Activated effector memory CD4-positive, alpha-beta T cell treated with anti-CD3 and anti-CD28 coated beads, Interleukin-2, amount 50 U/mL, for 16 hours (primary cell): ENCODE measurements at regions not wholly inside any gene's neighbourhood (a gene's known extent, or its start where the extent isn't known, plus 50 kb on each side); places are given as distances from the start of the nearest gene placed in this dataset.

Experiments
- DNase-seq: peaks from one replicate; pipeline ENCODE4 v3.0.0-alpha.2; 2020

DNA sequence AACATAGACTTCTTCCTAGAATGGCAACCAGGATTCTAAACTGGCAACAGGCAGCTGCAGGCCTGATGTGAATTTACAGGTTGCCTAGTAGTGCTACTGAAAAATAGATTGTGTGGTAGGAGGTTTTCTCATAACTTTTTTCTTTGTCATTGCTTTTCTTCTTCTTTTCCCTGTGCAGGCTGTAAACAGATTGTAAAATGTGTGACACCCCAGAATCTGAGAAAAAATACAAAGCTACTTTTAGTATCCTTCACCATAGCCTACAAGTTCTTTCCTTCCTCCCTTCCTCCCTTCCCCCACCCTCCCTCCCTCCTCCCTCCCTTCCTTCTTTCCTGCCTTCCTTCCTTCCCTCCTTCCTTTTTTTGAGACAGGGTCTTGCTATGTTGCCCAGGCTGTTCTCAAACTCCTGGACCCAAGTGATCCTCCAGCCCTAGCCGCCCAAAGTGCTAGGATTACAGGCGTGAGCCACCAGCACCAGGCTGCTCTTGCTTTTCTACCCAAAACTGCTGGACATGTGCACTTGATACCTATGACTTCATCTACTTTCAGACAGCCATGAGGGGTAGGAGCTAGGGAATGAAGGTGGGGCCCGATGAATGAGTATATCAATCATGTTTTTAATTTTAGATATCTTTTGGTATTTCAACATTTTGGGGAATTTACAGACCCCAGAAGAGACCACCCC is 114.2 kb upstream of the EEA1 start:
- DNase-seq: no peak

- DNase-seq: no peak
Observed at GRCh38 chr12:93043877-93044209, 114.7 kb upstream of the EEA1 start.

GRCh38 chr12:93047118-93047517 is 118.0 kb upstream of the EEA1 start:
- DNase-seq: no peak

DNA sequence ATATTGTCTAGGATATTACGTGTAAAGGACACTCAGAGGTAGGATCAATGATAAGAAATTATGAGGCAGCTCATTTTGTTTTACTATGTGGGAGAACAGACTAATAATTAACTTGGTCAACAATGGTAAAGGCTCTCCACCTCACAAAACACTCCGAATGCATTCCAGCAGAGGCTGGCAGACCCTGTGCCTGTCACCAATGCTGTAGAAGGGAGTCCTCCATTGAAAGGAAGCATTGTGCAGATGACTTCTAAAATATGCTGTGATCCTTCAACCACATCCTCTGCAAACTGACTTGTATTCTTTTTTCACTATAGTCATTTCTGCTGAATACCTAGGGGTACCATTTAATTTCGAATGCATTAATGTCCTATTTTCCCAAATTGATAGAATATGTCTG is 119.6 kb upstream of the EEA1 start:
- DNase-seq: no peak

GRCh38 chr12:93050026-93050747 is 121.1 kb upstream of the EEA1 start:
- DNase-seq: no peak

GRCh38 chr12:93050748-93051081 is 121.6 kb upstream of the EEA1 start:
- no peak for DNase-seq

DNA sequence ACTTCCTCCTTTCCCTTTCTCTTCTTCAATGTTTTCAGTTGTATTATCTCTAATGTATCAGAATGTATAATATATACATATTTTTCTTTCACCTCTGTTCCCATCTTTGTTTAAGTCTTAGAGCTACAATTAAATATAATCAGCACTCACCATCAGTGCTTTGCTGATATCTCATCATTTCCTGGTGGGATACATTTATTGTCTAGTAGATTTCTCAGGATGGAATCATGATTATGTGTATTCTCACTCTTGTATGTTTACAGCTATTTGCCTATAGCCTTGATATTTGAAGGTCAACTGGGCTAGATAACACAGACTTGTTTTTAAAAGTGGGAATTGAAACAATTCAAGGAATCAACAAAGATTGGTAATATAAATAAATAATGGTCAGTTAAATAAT is 124.9 kb upstream of the EEA1 start:
- DNase-seq: no peak

DNA sequence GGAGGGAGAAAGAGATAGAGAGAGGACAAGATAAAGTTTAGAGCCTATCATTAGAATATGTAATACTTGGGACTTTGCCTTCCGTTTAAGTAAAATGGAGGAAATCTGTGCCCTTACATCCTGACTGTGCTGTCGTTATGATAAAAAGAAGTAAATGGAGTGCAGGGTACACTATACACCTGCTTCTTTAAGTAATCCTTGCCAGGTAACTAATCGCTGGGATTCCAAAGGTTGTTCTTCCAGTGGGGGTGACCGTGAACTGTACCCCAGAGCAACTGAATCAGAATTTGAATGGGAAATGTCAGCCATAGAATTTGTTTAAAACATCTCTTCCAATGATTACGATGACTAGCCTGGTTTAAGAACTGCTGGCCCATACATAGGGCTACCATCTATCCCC is 126.1 kb upstream of the EEA1 start:
- no peak for DNase-seq

GRCh38 chr12:93056971-93057535 is 128.0 kb upstream of the EEA1 start:
- DNase-seq: no peak

DNA sequence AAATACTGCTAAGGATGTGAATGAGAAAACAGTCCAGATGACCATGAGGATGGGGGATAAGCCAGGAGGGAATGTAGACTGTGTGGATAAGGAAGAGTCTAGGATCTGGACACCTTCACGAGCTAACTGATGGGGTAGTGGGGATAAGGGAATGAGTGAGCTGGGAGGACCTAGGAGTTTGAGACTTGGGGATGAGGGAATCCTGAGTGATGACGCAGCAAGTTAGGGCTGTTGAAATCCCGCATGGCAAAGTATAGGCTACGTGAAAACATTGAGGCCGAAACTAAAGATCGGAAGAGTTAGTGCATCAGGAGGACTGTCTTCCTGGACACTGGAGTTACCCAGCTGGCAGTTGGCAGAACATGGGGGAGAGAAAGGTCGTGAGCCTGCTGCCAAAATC is 129.2 kb upstream of the EEA1 start:
- no peak for DNase-seq

DNA sequence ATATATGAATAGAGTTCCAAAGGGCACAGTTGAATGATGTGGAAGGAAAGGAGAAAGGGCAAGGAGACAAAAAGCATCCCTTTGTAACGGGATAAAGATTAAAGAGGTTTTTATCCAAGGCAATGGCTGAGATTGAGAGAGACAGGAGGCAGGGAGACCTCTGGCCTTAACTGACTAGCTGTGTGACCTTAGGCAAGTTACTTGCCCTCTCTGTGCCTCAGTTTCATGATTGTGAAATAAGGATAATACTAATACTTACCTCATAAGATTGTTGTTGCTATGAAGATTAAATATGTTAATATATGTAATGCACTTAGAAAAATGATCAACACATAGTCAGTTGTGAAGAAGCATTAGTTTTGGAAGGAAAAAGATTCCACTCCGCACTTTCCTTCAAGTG is 130.2 kb upstream of the EEA1 start:
- no peak for DNase-seq

DNA sequence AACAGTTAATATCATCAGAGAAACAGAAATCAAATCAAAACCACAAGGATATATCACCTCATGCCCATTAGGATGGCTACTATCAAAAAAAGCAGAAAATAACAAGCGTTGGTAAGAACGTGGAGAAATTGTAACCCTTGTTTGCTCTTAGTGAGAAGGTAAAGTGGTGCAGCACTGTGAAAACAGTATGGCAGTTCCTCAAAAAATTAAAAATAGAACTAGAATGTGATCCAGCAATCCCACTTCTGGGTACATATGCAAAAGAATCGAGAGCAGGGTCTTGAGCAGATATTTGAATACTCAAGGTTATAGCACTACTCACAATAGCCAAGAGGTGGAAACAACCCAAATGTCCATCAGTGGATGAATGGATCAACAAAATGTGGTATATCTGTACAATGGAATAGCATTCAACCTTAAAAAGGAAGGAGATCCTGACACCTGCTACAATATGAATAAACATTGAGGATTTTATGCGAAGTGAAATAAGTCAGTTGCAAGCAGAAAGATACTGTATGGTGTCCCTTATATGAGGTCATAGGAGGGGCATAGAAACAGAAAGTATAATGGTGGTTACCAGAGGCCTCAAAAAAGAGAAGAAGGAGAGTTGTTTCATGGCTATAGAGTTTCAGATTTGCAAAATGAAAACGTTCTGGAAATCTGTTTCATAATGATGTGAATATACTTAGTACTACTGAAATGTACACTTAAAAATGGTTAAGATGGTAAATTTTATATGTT is 131.0 kb upstream of the EEA1 start:
- DNase-seq: no peak

DNA sequence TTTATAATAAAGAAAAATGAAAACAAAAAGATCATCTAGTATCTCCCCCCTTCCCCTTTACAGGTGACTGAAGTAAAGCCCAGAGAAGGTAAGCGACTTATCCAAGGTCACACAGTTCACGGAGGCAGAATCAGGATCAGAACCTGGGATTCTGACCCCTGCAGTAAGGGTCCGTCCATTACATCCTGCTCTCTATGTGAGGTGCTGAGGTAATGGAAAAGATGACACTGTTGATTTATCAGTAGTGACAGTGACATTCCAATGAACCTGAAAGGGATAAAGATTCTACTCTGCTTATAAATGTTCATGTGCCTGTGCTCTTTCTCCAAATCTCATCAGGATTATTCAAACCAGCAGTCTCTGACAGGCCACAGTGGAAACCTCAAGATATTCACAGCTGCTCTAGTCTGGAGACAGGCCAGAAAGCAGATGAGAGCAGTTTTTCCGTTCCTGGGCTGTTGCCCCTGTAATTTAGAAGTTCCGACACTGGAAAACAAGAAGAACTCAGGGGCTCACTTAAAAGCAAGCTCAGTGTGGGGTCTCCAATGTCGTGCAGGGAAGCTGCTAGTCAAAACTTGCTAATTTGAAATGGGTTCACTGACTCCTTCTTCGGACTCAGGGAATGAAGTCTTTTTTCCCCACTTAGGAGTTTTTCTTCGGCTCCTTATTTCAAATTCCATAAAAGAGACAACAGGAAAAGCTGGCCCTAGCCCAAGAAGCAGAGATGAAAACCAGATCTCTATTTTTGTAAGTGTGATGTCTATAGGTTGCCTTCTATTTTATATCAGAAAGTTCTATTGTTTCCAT is 131.8 kb upstream of the EEA1 start:
- DNase-seq: no peak

GRCh38 chr12:93061473-93062419 is 132.7 kb upstream of the EEA1 start:
- DNase-seq: no peak

GRCh38 chr12:93065896-93066295 is 136.8 kb upstream of the EEA1 start:
- DNase-seq: no peak

DNA sequence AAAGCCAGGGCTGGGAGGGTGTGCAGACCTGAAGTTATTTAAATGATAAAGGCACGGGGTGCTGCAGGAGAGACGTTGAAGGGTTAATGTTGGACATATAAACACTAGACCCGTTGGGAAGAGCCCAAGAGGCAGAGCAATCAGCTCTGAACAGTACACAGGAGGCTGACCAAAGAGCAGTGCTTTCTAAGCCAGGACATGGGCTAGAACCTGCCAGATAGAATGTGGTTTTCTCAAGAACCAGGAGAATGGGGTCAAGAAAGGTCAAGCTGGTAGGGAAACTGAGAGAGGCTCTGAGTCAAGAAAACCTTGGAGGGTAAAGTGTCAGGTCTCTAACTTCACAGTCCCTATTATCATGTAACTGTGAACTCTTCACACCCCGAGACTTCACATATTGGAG is 143.2 kb upstream of the EEA1 start:
- no peak for DNase-seq

- DNase-seq: no peak
Observed at GRCh38 chr12:93073324-93073723, 144.2 kb upstream of the EEA1 start.

DNA sequence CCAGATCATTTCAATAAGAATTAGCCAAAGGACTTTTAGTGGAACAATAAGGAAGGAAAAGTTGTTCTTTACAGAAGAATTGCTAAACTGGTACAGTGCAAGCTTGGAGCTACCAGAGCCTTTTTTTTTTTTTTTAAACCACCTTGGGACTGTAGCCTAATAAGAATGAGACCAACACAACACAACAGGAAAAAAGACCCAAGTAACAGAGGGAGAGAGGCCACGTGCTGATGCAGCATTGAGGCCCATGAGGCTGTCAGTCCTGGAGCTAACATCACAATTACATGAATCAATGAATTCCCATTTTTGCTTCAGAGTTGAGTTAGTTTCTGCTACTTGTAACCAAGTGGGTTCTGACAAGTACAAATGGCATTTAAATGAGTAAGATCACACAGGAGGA is 149.0 kb upstream of the EEA1 start:
- no peak for DNase-seq

- DNase-seq: no peak
Observed at GRCh38 chr12:93078577-93078976, 149.5 kb upstream of the EEA1 start.

DNA sequence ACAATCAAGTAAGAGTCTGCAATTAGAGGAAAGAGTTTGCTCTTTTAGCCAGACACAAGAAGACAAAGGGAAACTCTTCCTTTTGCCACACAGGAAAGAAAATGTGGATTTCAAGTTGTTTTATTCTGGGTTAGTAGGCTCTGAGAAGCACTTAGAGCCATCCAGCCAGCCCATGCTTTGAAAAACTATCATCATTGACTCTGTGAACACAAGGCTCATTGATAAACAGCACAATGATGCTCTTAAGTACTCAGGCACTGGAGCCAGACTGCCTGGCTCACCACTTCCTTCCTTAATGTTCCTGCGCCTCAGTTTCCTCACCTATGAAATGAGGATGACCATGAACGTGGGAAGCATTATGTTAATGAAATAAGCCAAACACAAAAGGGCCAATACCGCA is 150.2 kb upstream of the EEA1 start:
- no peak for DNase-seq

GRCh38 chr12:93079976-93080375 is 150.9 kb upstream of the EEA1 start:
- no peak for DNase-seq

GRCh38 chr12:93080452-93080851 is 151.4 kb upstream of the EEA1 start:
- DNase-seq: no peak
